ENCODE measurements at regions not wholly inside any gene's neighbourhood (a gene's known extent, or its start where the extent isn't known, plus 50 kb on each side); places are given as distances from the start of the nearest gene placed in this dataset.

DNA sequence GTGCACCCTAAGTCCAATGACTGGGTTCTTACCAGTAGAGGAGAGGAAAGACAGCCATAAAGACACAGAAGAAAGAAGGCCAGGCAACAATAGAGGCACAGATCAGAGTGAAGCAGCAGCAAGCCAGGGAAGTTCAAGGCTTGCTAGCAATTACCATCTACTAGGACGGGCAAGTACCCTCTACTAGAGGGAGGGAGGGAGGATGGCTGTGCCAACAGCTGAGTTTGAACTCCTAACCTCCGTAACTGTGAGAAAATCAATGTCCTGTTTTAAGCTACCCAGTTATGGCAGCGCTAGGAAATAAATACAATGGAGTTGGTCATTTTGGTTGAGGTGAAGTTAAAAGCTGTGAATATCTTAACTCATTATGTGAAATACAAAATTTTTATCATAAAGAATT, 991.8 kb upstream of the CTNND2 start:
- TF ChIP-seq POLR2A (IDR thresholded peaks at IDR 0.05; ENCODE audit: low read length) (no peak), GATA1 (IDR thresholded peaks at IDR 0.05; ENCODE audit: low read depth, low read length) (no peak)
